Thyroid gland (tissue), 4 donors: ENCODE measurements at regions not wholly inside any gene's neighbourhood (a gene's known extent, or its start where the extent isn't known, plus 50 kb on each side); places are given as distances from the start of the nearest gene placed in this dataset.

Experiments
- POLR2A ChIP-seq, 2 donors: fragments of 450-650 bp; IDR thresholded peaks; one replicate each; pipeline ENCODE4 v1.6.1; 2017; ENCODE audit warnings: antibody characterized with exemption in 2 of 2, mild to moderate bottlenecking in 2 of 2, moderate library complexity in 1 of 2
- TF ChIP-seq, protein P1 (sequence below), 6 experiments: fragments of 200-600 bp in 3 of 6; fragments of 450-650 bp in 3 of 6; sonication (generic) in 3 of 6; IDR thresholded peaks; one replicate each; pipeline ENCODE4 v1.5.1; 2016 to 2019; ENCODE audit warnings: antibody characterized with exemption in 6 of 6, mild to moderate bottlenecking in 2 of 6, inconsistent platforms in 1 of 6, moderate library complexity in 1 of 6

DNA sequence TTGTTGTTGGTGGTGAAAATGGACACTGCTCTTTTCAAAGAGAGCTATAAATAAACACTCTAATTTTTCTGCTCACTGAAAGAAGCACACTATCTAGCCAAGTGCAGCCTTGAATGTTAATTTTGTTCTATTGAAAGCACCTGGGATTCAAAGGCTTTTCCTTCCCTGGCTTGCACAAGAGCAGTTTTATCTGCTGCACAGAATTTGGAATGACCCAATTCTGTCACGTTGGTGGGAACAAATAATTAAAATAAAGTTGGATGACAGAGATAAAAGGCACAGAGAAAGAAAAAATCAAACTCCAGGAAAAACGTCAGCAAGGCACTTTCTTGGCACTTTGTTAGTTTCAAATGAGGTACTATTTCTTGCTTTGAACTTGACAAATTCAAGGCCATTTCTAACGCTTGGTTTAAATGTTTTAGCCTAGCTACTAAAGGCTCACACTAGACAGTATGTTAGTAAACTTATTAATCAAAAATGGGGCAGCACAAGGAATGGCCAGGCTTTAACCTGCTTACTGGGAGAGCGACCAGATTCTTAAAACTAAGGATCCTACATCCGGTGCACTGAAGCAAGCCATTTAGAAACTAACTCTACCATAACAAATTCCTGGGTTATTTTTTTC, 145.5 kb upstream of the ARG1 start:
- no peak for TF ChIP-seq POLR2A (IDR thresholded peaks at IDR 0.05)
- TF ChIP-seq, protein P1, sequence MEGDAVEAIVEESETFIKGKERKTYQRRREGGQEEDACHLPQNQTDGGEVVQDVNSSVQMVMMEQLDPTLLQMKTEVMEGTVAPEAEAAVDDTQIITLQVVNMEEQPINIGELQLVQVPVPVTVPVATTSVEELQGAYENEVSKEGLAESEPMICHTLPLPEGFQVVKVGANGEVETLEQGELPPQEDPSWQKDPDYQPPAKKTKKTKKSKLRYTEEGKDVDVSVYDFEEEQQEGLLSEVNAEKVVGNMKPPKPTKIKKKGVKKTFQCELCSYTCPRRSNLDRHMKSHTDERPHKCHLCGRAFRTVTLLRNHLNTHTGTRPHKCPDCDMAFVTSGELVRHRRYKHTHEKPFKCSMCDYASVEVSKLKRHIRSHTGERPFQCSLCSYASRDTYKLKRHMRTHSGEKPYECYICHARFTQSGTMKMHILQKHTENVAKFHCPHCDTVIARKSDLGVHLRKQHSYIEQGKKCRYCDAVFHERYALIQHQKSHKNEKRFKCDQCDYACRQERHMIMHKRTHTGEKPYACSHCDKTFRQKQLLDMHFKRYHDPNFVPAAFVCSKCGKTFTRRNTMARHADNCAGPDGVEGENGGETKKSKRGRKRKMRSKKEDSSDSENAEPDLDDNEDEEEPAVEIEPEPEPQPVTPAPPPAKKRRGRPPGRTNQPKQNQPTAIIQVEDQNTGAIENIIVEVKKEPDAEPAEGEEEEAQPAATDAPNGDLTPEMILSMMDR (IDR thresholded peaks at IDR 0.05), result no peak
